ENCODE measurements at regions not wholly inside any gene's neighbourhood (a gene's known extent, or its start where the extent isn't known, plus 50 kb on each side); places are given as distances from the start of the nearest gene placed in this dataset.

GRCh38 chr16:65671071-65671470, 549.2 kb upstream of the CDH11 start:
- Histone ChIP-seq H3K4me1 (ENCODE audit: control insufficient read depth, low read length) (no peaks in the 10 kb centered on the region), H4K20me1 (ENCODE audit: control insufficient read depth, insufficient read depth, low read depth, low read length) (no peaks in the 10 kb centered on the region), H3K27ac (ENCODE audit: low read depth, low read length) (no peak overlapping the region), H3K4me3 (ENCODE audit: low read length) (no peak overlapping the region), H3K27me3 (ENCODE audit: control insufficient read depth, low read length) (no peaks in the 10 kb centered on the region), H3K9me2 (replicated peaks; ENCODE audit: control insufficient read depth, low read length) (no peaks in the 10 kb centered on the region), H3K9me3 (ENCODE audit: control insufficient read depth, insufficient read depth, low read length) (no peaks in the 10 kb centered on the region), H3K36me3 (ENCODE audit: control insufficient read depth, low read length) (no peaks in the 10 kb centered on the region), H3K79me2 (ENCODE audit: control insufficient read depth, low read length) (no peaks in the 10 kb centered on the region), H3K4me2 (ENCODE audit: low read length) (no peak overlapping the region), H3F3A (ENCODE audit: control insufficient read depth, insufficient read depth) (no peaks in the 10 kb centered on the region)
- TF ChIP-seq EZH2phosphoT487 (IDR thresholded peaks at IDR 0.05; ENCODE audit: borderline replicate concordance, low read length): no peak
- TF ChIP-seq CTCF (IDR thresholded peaks at IDR 0.05; ENCODE audit: low read depth, low read length, poor library complexity, severe bottlenecking): no peak

GRCh38 chr16:65668064-65668595, 546.3 kb upstream of the CDH11 start:
- Histone ChIP-seq H3K4me3 (ENCODE audit: low read length) (no peak overlapping the region), H3K79me2 (ENCODE audit: control insufficient read depth, low read length) (no peaks in the 10 kb centered on the region), H4K20me1 (ENCODE audit: control insufficient read depth, insufficient read depth, low read depth, low read length) (no peaks in the 10 kb centered on the region), H3K4me2 (ENCODE audit: low read length) (no peak overlapping the region), H3F3A (ENCODE audit: control insufficient read depth, insufficient read depth) (no peaks in the 10 kb centered on the region), H3K9me2 (replicated peaks; ENCODE audit: control insufficient read depth, low read length) (no peaks in the 10 kb centered on the region), H3K4me1 (ENCODE audit: control insufficient read depth, low read length) (no peaks in the 10 kb centered on the region), H3K9me3 (ENCODE audit: control insufficient read depth, insufficient read depth, low read length) (no peaks in the 10 kb centered on the region), H3K27ac (ENCODE audit: low read depth, low read length) (no peak overlapping the region), H3K27me3 (ENCODE audit: control insufficient read depth, low read length) (no peaks in the 10 kb centered on the region), H3K36me3 (ENCODE audit: control insufficient read depth, low read length) (no peaks in the 10 kb centered on the region)
- TF ChIP-seq CTCF (IDR thresholded peaks at IDR 0.05; ENCODE audit: low read depth, low read length, poor library complexity, severe bottlenecking) (no peak), EZH2phosphoT487 (IDR thresholded peaks at IDR 0.05; ENCODE audit: borderline replicate concordance, low read length) (no peak)

- Histone ChIP-seq H3K4me3 (ENCODE audit: low read length) (no peak overlapping the region), H3K79me2 (ENCODE audit: control insufficient read depth, low read length) (no peaks in the 10 kb centered on the region), H3K27ac (ENCODE audit: low read depth, low read length) (no peak overlapping the region), H4K20me1 (ENCODE audit: control insufficient read depth, insufficient read depth, low read depth, low read length) (no peaks in the 10 kb centered on the region), H3K9me3 (ENCODE audit: control insufficient read depth, insufficient read depth, low read length) (no peaks in the 10 kb centered on the region), H3K4me1 (ENCODE audit: control insufficient read depth, low read length) (no peaks in the 10 kb centered on the region), H3K36me3 (ENCODE audit: control insufficient read depth, low read length) (no peaks in the 10 kb centered on the region), H3K27me3 (ENCODE audit: control insufficient read depth, low read length) (no peaks in the 10 kb centered on the region), H3F3A (ENCODE audit: control insufficient read depth, insufficient read depth) (no peaks in the 10 kb centered on the region), H3K4me2 (ENCODE audit: low read length) (no peak overlapping the region), H3K9me2 (replicated peaks; ENCODE audit: control insufficient read depth, low read length) (no peaks in the 10 kb centered on the region)
- no peak for TF ChIP-seq CTCF (IDR thresholded peaks at IDR 0.05; ENCODE audit: low read depth, low read length, poor library complexity, severe bottlenecking)
- no peak for TF ChIP-seq EZH2phosphoT487 (IDR thresholded peaks at IDR 0.05; ENCODE audit: borderline replicate concordance, low read length)
These were observed 545.2 kb upstream of the CDH11 start for GRCh38 chr16:65667011-65667578.

Measured in DOHH2 (cell line).